Panc1 (cell line): ENCODE measurements at regions not wholly inside any gene's neighbourhood (a gene's known extent, or its start where the extent isn't known, plus 50 kb on each side); places are given as distances from the start of the nearest gene placed in this dataset.
A peak's percentile ranks its signal among the peaks of the same experiment; 100 is the strongest.

Experiments used
- ATAC-seq: fragments of 200-7000 bp; cut with Tn5 transposase; 2 replicates; pipeline ENCODE4 v1.9.1; 2020; ENCODE audit warnings: mild to moderate bottlenecking, moderate library complexity
- BruUV-seq: library from RNA; stranded (reverse); fragments of 400-500 nt; replicated peaks from 2 replicates; lab custom pipeline; 2021; lab: Mats Ljungman, UMichigan
- CTCF ChIA-PET: fragments of 300-600 bp; sonication (Branson Sonifier 250); formaldehyde crosslinking; loops from one replicate; lab custom pipeline; 2022; ENCODE audit warnings: antibody characterized with exemption; lab: Charles Lee
- POLR2A ChIA-PET: fragments of 300-600 bp; sonication (Branson Sonifier 250); formaldehyde crosslinking; loops from one replicate; lab custom pipeline; 2022; ENCODE audit warnings: antibody characterized with exemption; lab: Charles Lee
- DNase-seq: peaks from one replicate; pipeline ENCODE4 v3.0.0-alpha.2; 2010; ENCODE audit warnings: low read depth, low spot score
- H3K27ac ChIP-seq: 2 replicates; pipeline ENCODE4 v1.5.1; 2011; ENCODE audit warnings: mild to moderate bottlenecking, low read length, inconsistent platforms
- H3K27me3 ChIP-seq: fragments of 200-500 bp; sonication (Bioruptor generic); 2 replicates; pipeline ENCODE4 v1.6.0; 2014; ENCODE audit warnings: low read length, inconsistent platforms; ENCODE audit not compliant: control insufficient read depth, insufficient read depth
- H3K36me3 ChIP-seq: fragments of 200-500 bp; sonication (Bioruptor generic); 2 replicates; pipeline ENCODE4 v1.5.1; 2014; ENCODE audit warnings: inconsistent platforms, mild to moderate bottlenecking, low read length, moderate library complexity; ENCODE audit not compliant: control insufficient read depth, insufficient read depth
- H3K4me1 ChIP-seq: 2 replicates; pipeline ENCODE4 v1.5.1; 2011; ENCODE audit warnings: inconsistent platforms, mild to moderate bottlenecking, low read length, moderate library complexity; ENCODE audit not compliant: control insufficient read depth, insufficient read depth
- H3K4me3 ChIP-seq, 2 experiments: 2 replicates each; pipeline ENCODE4 v1.5.1; 2011 to 2012; ENCODE audit warnings: low read depth in 2 of 2, low read length in 2 of 2, mild to moderate bottlenecking in 2 of 2, inconsistent platforms in 1 of 2, moderate library complexity in 1 of 2
- H3K9me3 ChIP-seq: fragments of 200-500 bp; sonication (Bioruptor generic); 2 replicates; pipeline ENCODE4 v1.5.1; 2014; ENCODE audit warnings: low read depth, mild to moderate bottlenecking, inconsistent platforms, low read length, moderate library complexity; ENCODE audit not compliant: control insufficient read depth, insufficient read depth
- CTCF ChIP-seq: fragments of 450-650 bp; IDR thresholded peaks from 2 replicates; pipeline ENCODE4 v1.5.1; 2017; ENCODE audit warnings: mild to moderate bottlenecking
- POLR2AphosphoS5 ChIP-seq: IDR thresholded peaks from 2 replicates; pipeline ENCODE4 v1.6.1; 2012; ENCODE audit warnings: mild to moderate bottlenecking, low read depth, low read length, moderate library complexity
- SIN3A ChIP-seq: IDR thresholded peaks from 2 replicates; pipeline ENCODE4 v1.6.1; 2012; ENCODE audit warnings: low read depth, mild to moderate bottlenecking, low read length, moderate library complexity, borderline replicate concordance; ENCODE audit not compliant: insufficient read depth
- TCF7L2 ChIP-seq: IDR thresholded peaks from 2 replicates; pipeline ENCODE4 v1.6.1; 2011; ENCODE audit warnings: mild to moderate bottlenecking, low read depth, low read length, inconsistent platforms
- in situ Hi-C: cut with HindIII; loops from 2 replicates; pipeline ENCODE4 v1.10.0; 2016; ENCODE audit warnings: low sequenced_read_pairs, low pct_unique_long_range_greater_than_20kb
- intact Hi-C: fragments of 100-400 bp; cut with micrococcal nuclease; formaldehyde crosslinking; loops from one replicate; pipeline ENCODE4 v1.10.0; 2022; ENCODE audit not compliant: unreplicated experiment
- TF ChIP-seq, protein P1 (sequence below), 2 experiments: IDR thresholded peaks; 2 replicates each; pipeline ENCODE4 v1.6.1; 2011 to 2012; ENCODE audit warnings: low read depth in 2 of 2, control low read depth in 1 of 2, low read length in 1 of 2, mild to moderate bottlenecking in 1 of 2, moderate library complexity in 1 of 2; ENCODE audit not compliant: insufficient read depth in 1 of 2

DNA sequence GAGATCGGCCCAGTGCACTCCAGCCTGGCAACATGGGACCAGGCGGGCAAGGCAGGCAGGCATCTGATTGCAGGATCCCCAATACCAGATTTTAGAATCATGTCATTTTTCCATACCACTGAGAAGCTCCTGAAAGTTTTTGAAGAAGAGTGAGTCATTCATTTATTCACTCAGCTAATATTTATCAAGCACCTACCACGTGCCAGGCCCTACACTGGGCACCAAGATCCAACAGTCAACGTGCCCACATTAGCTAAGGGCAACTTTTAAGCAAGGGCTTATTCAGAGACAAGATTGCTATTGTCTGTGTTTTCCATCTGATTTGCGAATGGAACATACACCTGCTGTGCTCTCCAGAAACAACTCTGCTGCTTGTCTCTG is 126.8 kb upstream of the LGALSL start:
- in situ Hi-C loops (no loop called here), intact Hi-C loops (no loop called here)
- no peaks in the 10 kb centered on the region for H3K4me1 ChIP-seq
- POLR2A ChIA-PET: interaction anchor here (0.6 kb wide), 1 partner anchor 225 kb away, joined by 10 read pairs; no protein-coding TSS in a partner anchor
- CTCF ChIA-PET: interaction anchor here (0.6 to 2.8 kb wide), 5 partner anchors 24 to 634 kb away, joined by 3 to 29 read pairs (median 4); no protein-coding TSS in a partner anchor
- ATAC-seq: no peak
- no peaks in the 10 kb centered on the region for H3K36me3 ChIP-seq
- H3K27me3 ChIP-seq: peaks cover 17% of the 10 kb centered on the region
- no peak overlapping the region for H3K27ac ChIP-seq
- TF ChIP-seq SIN3A: no peak
- no peak for TF ChIP-seq CTCF
- no peak for TF ChIP-seq TCF7L2
- TF ChIP-seq, protein P1, sequence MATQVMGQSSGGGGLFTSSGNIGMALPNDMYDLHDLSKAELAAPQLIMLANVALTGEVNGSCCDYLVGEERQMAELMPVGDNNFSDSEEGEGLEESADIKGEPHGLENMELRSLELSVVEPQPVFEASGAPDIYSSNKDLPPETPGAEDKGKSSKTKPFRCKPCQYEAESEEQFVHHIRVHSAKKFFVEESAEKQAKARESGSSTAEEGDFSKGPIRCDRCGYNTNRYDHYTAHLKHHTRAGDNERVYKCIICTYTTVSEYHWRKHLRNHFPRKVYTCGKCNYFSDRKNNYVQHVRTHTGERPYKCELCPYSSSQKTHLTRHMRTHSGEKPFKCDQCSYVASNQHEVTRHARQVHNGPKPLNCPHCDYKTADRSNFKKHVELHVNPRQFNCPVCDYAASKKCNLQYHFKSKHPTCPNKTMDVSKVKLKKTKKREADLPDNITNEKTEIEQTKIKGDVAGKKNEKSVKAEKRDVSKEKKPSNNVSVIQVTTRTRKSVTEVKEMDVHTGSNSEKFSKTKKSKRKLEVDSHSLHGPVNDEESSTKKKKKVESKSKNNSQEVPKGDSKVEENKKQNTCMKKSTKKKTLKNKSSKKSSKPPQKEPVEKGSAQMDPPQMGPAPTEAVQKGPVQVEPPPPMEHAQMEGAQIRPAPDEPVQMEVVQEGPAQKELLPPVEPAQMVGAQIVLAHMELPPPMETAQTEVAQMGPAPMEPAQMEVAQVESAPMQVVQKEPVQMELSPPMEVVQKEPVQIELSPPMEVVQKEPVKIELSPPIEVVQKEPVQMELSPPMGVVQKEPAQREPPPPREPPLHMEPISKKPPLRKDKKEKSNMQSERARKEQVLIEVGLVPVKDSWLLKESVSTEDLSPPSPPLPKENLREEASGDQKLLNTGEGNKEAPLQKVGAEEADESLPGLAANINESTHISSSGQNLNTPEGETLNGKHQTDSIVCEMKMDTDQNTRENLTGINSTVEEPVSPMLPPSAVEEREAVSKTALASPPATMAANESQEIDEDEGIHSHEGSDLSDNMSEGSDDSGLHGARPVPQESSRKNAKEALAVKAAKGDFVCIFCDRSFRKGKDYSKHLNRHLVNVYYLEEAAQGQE (IDR thresholded peaks at IDR 0.05; ENCODE audit: insufficient read depth in 1 of 2, low read depth in 2 of 2, low read length in 1 of 2): no peak
- TF ChIP-seq POLR2AphosphoS5: no peak
- no TSS peak for BruUV-seq
- H3K9me3 ChIP-seq: no peaks in the 10 kb centered on the region
- no peak overlapping the region for H3K4me3 ChIP-seq
- no peak for DNase-seq

DNA sequence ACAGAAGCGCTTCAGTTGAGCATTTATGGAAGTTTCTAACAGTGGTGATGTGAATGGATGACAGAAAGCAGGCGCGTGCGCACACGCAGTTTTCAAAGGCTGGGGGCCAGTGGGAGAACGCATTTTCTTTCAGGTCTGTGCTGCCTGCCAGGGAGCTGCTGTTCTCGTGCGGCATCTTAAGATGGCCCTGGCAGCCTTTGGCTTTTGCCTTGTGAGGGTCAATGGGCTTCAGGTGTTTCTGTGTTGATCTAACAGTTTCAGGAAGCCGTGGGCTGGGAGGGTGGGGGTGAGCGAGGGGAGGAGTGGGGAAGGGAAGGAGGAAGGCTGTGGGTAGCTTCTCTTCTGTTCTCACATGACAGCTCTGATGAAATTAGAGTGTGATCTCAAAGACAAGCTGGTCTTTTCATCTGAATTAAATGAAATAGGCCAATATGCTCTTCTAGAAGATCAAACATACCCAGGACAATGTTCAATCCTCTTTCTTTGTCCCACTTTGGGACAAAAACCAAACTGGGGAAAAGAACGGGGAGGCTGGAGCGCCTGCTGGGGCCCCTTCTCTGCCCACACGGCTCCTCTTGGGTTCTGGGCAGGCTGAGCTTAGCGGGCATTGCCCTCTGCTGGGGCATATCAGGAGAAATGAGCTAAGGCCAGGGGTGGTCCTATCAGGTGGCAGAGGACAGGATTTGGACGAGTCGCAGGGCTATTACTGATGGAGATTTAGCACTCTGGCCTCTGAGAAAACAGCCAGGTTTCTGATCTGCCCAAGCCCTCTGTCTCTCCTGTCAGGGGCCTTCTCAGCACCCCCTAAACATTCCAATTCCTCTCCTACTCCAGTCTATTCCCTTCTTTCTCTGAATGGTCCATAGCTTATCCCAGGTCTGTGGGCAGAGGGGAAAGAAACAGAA is 126.2 kb upstream of the LGALSL start:
- no peak overlapping the region for H3K27ac ChIP-seq
- H3K4me3 ChIP-seq: no peak overlapping the region
- peaks cover 17% of the 10 kb centered on the region for H3K27me3 ChIP-seq
- no peaks in the 10 kb centered on the region for H3K4me1 ChIP-seq
- DNase-seq: no peak
- in situ Hi-C loops: no loop called here
- TF ChIP-seq TCF7L2 (no peak), POLR2AphosphoS5 (no peak), SIN3A (no peak), CTCF (peak; percentile 54)
- TF ChIP-seq, protein P1 (IDR thresholded peaks at IDR 0.05; ENCODE audit: insufficient read depth in 1 of 2, low read depth in 2 of 2, low read length in 1 of 2): no peak
- no TSS peak for BruUV-seq
- H3K9me3 ChIP-seq: no peaks in the 10 kb centered on the region
- POLR2A ChIA-PET: interaction anchor here (0.6 kb wide), 2 partner anchors 159 to 224 kb away, joined by 3 to 10 read pairs; no protein-coding TSS in a partner anchor
- CTCF ChIA-PET: interaction anchor here (0.5 to 2.8 kb wide), 6 partner anchors 24 to 633 kb away, joined by 3 to 29 read pairs (median 4); no protein-coding TSS in a partner anchor
- H3K36me3 ChIP-seq: no peaks in the 10 kb centered on the region
- intact Hi-C loops: no loop called here
- ATAC-seq: peak; percentile 75; the same call in 1 of the 2 replicates
